GM18520 (cell line): ENCODE measurements at regions not wholly inside any gene's neighbourhood (a gene's known extent, or its start where the extent isn't known, plus 50 kb on each side); places are given as distances from the start of the nearest gene placed in this dataset.
"Not testable (repeated sequence)": the region's sequence is repeated elsewhere in the genome, so short reads cannot be mapped to it uniquely, and the experiment has no call there.

Source experiments
- ATAC-seq: cut with Tn5 transposase; IDR thresholded peaks from one replicate; pipeline ENCODE4 v1.9.1; 2021; ENCODE audit not compliant: unreplicated experiment

DNA sequence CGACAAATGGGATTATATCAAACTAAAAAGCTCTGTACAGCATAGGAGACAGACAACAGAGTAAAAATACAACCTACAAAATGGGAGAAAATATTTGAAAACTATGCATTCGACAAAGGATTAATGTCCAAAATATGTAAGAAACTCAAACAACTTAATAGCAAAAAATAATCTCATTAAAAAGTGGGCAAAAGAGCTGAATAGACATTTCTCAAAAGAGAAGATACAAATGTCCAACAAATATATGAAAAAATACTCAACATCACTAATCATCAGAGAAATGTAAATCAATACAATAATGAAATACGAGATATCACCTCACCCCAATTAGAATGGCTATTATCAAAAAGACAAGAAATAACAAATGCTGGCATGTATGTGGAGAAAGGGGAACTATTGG is 272.9 kb downstream of the KLHL13 start:
- ATAC-seq = no peak

DNA sequence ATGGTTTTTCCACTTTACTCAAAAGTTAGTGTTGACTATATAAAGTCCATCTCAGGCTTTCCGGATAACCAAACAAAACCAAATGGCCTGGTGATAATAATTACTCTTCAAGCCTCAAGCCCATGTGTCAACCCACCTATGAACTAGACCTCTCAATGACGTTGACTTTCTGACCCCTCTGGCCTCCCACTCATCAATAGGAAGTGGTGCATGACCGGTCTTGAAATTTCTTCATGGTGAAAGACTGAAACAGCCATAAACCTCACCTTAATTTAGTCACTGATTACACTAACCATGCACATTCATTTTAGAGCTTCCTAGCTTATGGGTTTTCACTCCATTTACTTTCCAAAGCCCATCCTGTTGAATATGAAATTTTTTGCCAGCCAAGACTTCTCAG is 276.0 kb downstream of the KLHL13 start:
- no peak for ATAC-seq

DNA sequence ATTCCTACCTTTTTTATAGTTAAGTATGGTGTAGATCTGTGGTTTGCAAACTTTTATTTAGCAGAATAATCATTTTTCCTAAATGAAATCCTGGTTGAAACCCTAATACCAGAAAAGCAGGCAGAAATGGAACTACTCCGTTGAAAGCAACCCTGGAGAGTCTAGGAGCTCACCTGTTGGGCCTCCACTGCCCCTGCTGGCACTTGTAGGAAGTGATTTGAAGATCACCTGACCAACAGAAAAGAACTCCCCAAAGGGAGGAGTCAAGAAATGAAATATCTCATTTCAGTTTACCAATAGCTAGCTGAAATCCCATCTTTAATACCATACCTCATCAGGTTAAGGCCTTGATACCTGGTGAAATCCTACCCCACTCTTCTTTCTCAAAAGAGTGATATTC is 277.1 kb downstream of the KLHL13 start:
- ATAC-seq = no peak

DNA sequence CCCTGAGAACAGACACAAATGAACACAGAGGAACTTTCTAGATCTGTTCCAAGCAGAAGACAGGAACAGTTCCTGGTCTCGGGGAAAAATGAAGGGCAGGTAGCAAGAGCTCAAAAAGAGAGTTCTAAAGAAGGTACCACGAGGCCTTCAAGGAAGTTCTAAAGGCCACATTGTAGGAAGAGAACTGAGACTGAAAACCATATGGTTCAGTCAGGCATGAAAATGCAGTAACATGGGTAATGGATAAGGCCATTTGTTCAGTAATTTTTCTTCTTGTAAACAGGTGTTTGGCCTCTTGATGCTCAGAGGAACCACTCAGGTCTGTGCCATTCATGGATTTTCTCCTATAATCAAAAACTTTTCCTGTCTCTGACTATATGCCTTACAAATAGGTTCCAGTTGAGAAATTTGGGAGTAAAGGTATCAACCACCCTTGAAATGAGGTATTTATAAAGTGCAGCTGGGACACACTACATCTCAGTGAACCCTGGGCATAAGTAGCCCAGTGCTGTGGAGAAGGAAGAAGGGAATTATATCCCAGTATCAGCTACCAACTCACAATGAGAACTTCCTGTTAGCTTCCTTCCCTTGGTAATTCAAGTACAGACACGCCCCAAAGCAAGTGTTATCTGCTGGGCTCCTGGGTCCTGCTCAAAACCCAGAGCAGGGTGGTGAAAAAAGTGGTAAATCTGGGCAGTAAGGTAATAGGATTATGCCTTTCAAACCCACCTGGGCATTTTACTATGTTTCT is 277.9 kb downstream of the KLHL13 start:
- no peak for ATAC-seq

DNA sequence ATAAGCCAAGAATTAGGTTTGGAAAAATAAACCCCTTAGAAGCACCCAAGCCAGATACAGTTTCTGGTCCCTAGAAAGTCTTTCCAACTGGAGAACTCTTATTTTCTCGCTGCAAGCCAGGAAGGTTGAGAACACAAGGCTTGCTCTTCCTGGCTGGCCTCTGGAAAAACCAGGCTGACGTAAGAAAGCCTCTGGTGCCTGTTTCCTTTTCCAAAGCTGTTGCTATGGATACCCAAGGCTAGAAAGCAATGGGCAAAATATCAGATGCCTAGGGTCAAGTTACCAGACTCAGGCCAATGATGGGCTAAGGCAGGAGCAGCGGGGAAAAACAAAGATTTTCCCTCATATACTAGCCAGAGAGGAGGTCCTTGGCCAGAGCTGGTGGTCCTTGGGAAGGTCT is 281.6 kb downstream of the KLHL13 start:
- no peak for ATAC-seq

DNA sequence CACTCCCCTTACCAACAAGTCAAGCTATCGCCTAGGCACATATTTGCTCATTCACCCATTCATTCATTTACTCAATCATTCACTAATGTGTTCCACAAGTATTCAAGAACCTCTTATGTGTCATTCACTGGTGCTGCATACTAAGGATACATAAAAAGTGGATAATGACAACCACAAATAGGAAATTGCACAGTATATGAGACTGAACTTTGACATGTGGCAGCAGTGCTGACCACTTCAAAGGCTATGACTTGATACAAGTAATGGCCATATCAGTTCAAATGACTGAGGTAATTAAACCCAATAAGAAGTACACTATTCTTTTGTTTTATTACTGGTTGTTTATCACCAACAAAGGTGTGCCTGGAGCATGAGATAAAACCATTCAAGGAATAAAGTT is 282.5 kb downstream of the KLHL13 start:
- ATAC-seq = no peak

DNA sequence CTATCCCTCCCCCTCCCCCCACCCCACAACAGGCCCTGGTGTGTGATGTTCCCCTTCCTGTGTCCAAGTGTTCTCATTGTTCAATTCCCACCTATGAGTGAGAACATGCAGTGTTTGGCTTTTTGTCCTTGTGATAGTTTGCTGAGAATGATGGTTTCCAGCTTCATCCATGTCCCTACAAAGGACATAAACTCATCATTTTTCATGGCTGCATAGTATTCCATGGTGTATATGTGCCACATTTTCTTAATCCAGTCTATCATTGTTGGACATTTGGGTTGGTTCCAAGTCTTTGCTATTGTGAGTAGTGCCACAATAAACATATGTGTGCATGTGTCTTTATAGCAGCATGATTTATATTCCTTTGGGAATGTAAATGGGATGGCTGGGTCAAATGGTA is 295.1 kb downstream of the KLHL13 start:
- ATAC-seq = not testable (repeated sequence)

DNA sequence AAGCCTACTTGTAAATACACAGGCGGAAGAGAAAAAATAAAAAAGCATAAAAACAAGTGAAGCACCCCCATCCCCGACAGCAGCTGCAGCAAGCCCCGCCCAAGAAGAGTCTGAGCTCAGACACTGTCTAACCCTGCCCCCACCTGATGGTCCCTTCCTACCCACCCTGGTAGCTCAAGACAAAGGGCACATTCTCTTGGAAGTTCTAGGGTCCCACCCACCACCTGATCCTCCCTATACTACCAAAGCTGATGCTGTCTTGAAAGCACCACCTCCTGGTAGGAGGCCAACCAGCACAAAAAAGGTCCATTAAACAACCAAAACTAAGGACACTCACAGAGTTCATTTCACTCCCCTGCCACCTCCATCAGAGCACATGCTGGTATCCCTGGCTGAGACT is 308.2 kb downstream of the KLHL13 start:
- ATAC-seq = no peak

DNA sequence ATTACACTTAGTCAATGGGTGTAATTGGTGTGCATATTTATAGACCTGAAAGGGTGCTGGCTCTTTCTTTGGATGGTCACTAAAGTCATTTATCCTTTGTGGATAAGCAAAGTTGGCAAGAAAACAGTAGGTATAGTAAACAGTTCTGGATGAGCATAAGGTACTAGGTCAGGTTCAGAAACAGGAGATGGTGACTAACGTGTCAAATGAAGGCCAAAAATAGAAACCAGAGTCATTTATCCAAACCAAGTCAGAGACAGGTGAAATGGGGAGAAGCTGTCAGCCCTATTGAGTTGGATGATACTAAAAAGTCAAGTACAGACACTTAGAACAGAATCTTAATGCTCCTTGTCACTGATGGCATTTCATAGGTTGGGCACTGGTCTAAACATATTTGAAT is 313.1 kb downstream of the KLHL13 start:
- no peak for ATAC-seq

DNA sequence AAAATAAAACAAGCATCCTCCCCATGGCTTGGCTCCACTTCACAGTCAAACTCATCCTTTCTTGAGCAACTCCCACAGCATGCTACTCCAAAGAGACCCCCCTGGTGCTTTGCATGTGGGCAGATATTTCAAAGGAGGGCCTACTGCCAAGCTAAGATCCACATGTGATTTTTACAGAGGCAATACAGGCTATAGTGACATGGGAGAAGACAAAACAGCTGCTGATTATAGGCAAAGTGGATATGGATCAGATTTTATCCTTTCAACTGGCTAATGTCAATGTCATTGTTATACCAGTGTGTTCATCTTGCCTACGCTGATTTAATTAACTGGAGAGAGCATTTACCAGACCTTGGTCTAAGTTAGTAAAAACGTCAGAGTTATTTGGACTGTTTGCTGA is 328.3 kb downstream of the KLHL13 start:
- no peak for ATAC-seq

DNA sequence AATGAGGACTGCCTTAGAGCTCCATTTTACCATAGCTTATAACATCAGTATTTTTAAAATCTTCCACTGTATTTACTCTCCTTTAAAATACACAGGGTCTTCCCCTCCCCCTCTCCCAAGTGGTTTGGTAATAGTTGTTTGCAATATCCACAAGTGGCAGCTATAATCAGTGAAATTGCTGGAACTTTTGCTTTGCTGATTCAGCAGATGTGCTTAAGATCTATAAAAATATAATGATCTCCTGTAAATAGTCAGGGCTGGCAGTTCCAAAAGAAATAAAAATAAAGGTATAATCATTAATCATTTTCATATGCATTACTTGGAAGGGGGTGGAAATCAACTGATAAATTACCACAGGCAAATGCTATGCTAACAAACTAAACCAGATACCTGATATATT is 345.2 kb downstream of the KLHL13 start:
- no peak for ATAC-seq

DNA sequence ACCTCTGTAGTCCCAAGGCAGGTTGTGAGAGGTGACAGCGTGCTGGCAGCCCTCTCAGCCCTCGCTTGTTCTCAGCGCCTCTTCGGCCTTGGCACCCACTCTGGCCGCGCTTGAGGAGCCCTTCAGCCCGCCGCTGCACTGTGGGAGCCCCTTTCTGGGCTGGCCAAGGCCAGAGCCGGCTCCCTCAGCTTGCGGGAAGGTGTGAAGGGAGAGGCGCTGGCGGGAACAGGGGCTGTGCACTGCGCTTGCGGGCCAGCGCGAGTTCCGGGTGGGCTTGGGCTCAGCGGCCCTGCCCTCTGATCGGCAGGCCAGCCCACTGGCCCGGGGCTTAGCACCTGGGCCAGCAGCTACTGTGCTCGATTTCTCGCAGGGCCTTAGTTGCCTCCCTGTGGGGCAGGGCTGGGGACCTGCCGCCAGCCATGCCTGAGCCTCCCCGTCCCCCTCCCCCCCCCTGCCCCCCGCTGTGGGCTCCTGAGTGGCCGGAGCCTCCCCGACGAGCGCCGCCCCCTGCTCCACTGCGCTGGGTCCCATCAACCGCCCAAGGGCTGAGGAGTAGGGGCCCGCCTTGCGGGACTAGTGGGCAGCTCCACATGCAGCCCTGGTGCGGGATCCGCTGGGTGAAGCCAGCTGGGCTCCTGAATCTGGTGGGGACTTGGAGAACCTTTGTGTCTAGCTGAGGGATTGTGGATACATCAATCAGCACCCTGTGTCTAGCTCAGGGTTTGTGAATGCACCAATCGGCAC is 347.6 kb downstream of the KLHL13 start:
- no peak for ATAC-seq

DNA sequence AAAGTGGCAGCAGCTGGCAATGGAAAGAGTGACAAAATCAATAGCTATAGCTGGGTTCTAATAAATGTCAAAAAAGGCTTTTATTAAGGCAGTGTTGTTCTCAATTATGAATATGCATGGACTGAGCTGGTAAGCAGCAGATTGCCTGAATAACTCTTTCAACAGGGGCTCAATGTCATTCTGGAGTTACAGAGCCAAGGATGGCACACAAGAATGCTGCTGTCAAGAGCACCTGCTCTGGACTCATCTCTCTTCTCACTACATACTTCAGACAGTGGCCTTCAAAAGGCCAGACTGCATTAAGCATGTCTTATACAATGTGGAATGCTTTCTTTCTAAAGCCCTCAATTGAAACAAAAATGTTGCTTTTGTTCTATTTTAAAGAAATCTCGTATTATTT is 351.4 kb downstream of the KLHL13 start:
- no peak for ATAC-seq

DNA sequence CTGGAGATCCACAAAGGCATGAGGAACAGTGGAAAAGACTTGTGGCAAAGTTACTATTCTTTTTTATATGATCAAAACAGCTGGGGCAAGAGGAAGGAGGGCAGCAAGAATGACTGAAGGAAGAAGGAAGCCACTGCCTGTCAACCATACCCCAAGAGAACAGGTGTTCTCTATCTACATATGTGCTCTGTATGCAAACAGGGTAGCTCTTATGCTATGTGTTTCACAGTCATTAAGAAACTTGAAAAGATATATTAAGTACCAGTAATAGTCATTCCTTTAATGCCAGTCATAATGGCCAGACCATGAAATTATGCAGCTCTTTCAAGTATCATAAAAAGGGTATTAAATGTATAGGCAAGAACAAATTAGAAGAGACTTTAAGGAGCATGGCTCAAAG is 363.9 kb downstream of the KLHL13 start:
- peak; percentile 97 for ATAC-seq

DNA sequence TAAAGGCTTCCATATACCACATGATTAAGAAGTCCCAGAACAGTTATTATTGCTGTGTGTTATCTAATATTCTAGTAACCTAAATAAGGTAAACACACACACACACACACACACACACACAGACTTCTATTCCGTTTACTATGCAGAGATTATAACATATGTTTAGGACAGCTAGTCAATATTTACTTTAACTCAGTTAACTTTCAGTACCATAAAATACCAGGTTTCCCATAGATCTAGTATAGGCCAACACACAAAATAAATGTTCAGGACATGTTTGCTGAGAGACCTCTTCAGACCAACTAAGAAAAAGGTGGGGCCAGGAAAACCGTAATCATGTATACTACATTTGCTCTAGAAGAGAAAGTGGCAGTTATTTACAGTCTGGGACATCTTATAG is 365.5 kb downstream of the KLHL13 start:
- ATAC-seq = no peak

DNA sequence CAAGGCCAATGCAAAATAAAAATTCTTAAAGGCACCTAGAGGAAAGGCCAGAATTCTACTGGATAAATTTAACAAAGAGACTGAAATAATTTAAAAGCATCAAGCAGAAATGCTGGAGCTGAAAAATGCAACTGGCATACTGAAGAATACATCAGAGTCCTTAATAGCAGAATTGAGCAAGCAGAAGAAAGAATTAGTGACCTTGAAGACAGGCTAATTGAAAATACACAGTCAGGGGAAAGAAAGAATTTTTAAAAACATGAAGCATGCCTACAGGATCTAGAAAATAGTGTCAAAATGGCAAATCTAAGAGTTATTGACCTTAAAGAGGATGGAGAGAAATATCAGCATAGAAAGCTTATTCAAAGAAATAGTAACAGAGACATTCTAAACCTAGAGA is 371.7 kb downstream of the KLHL13 start:
- ATAC-seq = no peak

DNA sequence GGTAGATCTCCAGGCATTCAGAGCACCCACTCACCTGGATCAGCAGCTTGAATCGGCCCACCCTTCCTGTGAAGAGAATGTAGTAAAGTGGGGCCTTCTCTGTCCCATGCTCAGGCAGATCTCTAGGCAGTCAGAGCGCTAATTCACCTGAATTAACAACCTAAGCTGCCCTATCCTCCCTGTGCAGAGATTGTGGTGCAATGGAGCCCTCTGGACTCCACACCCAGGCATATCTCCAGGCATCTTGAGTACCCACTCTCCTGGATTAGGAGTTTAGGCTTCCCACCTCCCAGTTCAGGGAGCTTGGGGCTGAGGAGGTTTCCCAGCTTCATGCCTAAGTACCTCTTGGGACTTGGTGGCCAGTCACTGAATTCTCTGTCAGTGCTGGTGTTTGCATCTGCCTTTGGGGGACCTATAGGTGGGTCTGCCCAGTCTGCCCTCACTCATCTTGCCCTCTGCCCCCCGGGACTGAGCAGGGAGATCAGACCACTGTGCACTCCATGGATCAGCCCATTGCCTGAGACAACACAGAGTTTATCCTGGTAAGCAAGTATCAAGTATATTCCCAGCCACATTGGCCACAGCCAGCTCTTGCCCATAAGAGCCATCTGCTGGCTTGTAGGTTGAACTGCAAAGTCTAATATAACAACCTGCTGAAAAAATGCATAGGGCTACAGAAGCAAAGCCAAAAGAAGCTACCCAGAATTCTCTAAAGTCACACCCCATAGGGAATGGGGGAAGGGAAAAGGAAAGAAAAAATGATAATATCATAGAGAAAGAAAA is 372.9 kb downstream of the KLHL13 start:
- no peak for ATAC-seq

DNA sequence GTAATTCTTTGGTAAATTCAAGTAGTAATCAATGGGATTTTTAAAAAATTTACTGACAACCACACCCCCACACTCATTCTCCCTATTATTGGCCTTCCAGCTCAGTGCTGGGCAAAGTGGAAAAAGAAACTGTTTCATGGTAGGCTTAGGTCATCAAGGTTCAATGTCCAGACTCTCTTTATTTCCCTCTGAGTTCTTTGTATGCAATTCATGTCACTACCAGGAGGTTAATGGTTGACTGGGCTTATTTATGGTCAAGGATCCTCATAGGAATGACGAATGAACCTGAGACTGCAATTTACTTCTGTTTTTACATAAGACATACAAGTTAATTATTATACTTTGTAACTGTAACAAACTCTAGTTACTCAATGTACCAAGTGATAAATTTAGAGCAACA is 403.2 kb downstream of the KLHL13 start:
- no peak for ATAC-seq

DNA sequence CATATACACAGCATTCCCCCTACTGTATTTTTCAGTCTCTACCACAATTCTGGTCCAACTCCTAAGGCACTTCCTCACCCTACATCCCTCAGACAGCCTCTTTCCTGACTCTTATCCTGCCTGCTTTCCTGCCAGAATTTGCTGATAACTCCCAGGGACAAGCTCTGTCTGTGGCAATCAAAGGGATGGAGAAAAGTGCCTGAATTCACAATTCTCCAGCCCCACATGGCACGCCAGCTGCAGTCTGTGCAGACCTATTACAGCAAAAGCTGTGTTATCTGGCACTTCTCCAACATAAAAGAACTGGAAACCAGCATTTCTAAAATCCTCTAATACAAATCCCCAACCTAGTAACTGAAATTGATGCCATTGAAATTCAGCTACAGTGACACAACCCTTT is 404.8 kb downstream of the KLHL13 start:
- no peak for ATAC-seq

DNA sequence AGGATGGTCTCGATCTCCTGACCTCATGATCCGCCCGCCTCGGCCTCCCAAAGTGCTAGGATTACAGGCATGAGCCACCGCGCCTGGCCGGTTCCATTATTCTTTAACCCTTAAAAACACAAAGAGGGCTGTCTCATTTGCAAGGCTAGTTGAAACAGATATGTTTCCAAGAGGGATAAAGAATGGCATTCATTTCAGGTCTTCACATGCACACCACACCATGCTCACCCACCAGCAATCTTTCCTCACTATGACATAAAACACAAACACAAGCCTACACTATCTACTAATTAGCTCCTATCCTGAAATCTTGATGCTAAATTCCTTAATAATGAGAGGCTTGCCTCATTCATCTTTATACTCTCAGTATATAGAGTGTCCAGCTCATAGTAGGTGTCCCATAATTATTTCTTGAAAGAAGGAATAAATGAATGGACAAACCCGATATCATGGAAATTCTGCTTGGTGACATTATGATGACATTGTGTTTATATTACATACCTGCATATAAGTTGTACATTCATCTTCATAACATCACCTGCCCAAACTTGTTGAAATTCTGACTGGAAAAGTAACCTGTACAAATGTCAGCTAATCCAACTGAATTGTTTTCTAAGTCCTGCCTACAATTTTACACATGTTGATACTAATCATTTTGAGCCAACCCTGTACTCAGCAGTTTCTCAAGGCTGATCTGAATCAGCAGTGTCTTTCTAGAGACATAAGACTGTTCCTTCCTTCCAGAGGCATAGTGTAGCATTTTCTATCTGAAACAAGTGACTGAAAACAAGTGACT is 408.5 kb downstream of the KLHL13 start:
- no peak for ATAC-seq

DNA sequence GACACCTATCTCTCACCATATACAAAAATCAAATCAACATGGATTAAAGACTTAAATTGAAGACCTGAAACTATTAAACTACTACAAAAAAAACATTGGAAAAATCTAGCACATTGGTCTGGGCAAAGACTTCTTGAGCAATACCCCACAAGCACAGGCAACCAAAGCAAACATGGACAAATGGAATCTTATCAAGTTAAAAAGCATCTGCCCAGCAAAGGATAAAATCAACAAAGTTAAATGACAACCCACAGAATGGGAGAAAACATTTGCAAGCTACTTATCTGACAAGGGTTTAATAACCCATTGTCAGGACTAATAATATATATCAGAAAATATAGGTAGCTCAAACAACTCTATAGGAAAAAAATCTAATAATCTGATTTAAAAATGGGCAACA is 415.6 kb downstream of the KLHL13 start:
- ATAC-seq = no peak
